ENCODE measurements at regions not wholly inside any gene's neighbourhood (a gene's known extent, or its start where the extent isn't known, plus 50 kb on each side); places are given as distances from the start of the nearest gene placed in this dataset.

GRCh38 chr11:33467966-33468365, 210.8 kb downstream of the HIPK3 start:
- H3K4me3 ChIP-seq (ENCODE audit: low read depth, low read length): no peak overlapping the region
- no peak for DNase-seq (ENCODE audit: low read depth)
- TF ChIP-seq CTCF (IDR thresholded peaks at IDR 0.05; ENCODE audit: insufficient read depth, low read depth, low read length): no peak

GRCh38 chr11:33463059-33463458, 205.9 kb downstream of the HIPK3 start:
- no peak for DNase-seq (ENCODE audit: low read depth)
- H3K4me3 ChIP-seq (ENCODE audit: low read depth, low read length): no peak overlapping the region
- no peak for TF ChIP-seq CTCF (IDR thresholded peaks at IDR 0.05; ENCODE audit: insufficient read depth, low read depth, low read length)

GRCh38 chr11:33461369-33462125, 204.4 kb downstream of the HIPK3 start:
- TF ChIP-seq CTCF (IDR thresholded peaks at IDR 0.05; ENCODE audit: insufficient read depth, low read depth, low read length): no peak
- no peak for DNase-seq (ENCODE audit: low read depth)

GRCh38 chr11:33457948-33458347, 200.8 kb downstream of the HIPK3 start:
- no peak for TF ChIP-seq CTCF (IDR thresholded peaks at IDR 0.05; ENCODE audit: insufficient read depth, low read depth, low read length)
- no peak for DNase-seq (ENCODE audit: low read depth)
- no peak overlapping the region for H3K4me3 ChIP-seq (ENCODE audit: low read depth, low read length)

More at GRCh38 chr11:33461369-33462125, 204.4 kb downstream of the HIPK3 start:
- no peak overlapping the region for H3K4me3 ChIP-seq (ENCODE audit: low read depth, low read length)

- no peak for TF ChIP-seq CTCF (IDR thresholded peaks at IDR 0.05; ENCODE audit: insufficient read depth, low read depth, low read length)
- H3K4me3 ChIP-seq (ENCODE audit: low read depth, low read length): no peak overlapping the region
- DNase-seq (ENCODE audit: low read depth): no peak
Observed at GRCh38 chr11:33455867-33456463, 198.8 kb downstream of the HIPK3 start.

GRCh38 chr11:33454264-33454663, 197.1 kb downstream of the HIPK3 start:
- DNase-seq (ENCODE audit: low read depth): no peak
- TF ChIP-seq CTCF (IDR thresholded peaks at IDR 0.05; ENCODE audit: insufficient read depth, low read depth, low read length): no peak
- no peak overlapping the region for H3K4me3 ChIP-seq (ENCODE audit: low read depth, low read length)
